K562 (cell line): ENCODE measurements at regions not wholly inside any gene's neighbourhood (a gene's known extent, or its start where the extent isn't known, plus 50 kb on each side); places are given as distances from the start of the nearest gene placed in this dataset.

Experiments
- HDGF ChIP-seq: fragments of 450-650 bp; IDR thresholded peaks from 2 replicates; pipeline ENCODE4 v1.6.1; 2016
- LARP7 ChIP-seq: fragments of 450-650 bp; IDR thresholded peaks from 2 replicates; pipeline ENCODE4 v1.6.1; 2016
- LCOR ChIP-seq: sonication (generic); formaldehyde crosslinking; IDR thresholded peaks from 2 replicates; pipeline ENCODE4 v1.8.0; 2022; ENCODE audit warnings: mild to moderate bottlenecking, missing genetic modification reagents
- OTX1 ChIP-seq: fragments of 450-650 bp; formaldehyde crosslinking; IDR thresholded peaks from 2 replicates; pipeline ENCODE4 v1.4.0; 2022; ENCODE audit warnings: mild to moderate bottlenecking
- PTRF ChIP-seq: fragments of 450-650 bp; IDR thresholded peaks from 2 replicates; pipeline ENCODE4 v1.6.1; 2016; ENCODE audit warnings: mild to moderate bottlenecking, missing genetic modification characterization, missing compliant biosample characterization
- ZC3H8 ChIP-seq: fragments of 450-650 bp; IDR thresholded peaks from 2 replicates; pipeline ENCODE4 v1.6.1; 2017
- ZNF232 ChIP-seq: sonication (generic); formaldehyde crosslinking; IDR thresholded peaks from 2 replicates; pipeline ENCODE4 v1.8.0; 2022; ENCODE audit warnings: mild to moderate bottlenecking, missing genetic modification reagents
- ZNF75A ChIP-seq: fragments of 450-650 bp; formaldehyde crosslinking; IDR thresholded peaks from 2 replicates; pipeline ENCODE4 v1.4.0; 2020; ENCODE audit warnings: mild to moderate bottlenecking
- TF ChIP-seq, protein P1 (sequence below): fragments of 200-400 bp; formaldehyde crosslinking; IDR thresholded peaks from 2 replicates; pipeline ENCODE4 v1.6.1; 2017; ENCODE audit warnings: mild to moderate bottlenecking, low read depth, low read length, moderate library complexity
- TF ChIP-seq, protein P2 (sequence below): fragments of 250-450 bp; sonication (Bioruptor Pico); IDR thresholded peaks from 2 replicates; pipeline ENCODE4 v1.5.0; 2021; ENCODE audit warnings: mild to moderate bottlenecking, moderate library complexity

DNA sequence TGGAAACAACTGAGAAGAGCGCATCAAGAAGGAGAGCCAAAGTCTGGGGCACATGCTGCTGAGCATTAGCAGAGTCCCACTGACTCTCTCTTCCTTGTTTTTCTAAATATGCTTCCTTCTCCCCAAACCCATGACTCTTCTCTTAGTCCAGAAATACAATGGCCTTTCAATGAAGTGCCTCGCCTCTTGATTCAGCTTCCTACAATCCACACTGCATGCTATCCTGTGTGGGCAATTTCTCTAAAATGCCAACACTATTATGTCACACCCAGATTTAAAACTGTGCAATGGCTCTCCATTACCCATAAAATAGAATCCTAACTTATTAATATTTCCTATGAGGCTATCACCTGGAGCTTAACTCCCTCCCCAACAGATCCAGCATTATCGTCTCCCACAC lies 198.6 kb downstream of the RPAP3 start (continued):
- TF ChIP-seq, protein P1, sequence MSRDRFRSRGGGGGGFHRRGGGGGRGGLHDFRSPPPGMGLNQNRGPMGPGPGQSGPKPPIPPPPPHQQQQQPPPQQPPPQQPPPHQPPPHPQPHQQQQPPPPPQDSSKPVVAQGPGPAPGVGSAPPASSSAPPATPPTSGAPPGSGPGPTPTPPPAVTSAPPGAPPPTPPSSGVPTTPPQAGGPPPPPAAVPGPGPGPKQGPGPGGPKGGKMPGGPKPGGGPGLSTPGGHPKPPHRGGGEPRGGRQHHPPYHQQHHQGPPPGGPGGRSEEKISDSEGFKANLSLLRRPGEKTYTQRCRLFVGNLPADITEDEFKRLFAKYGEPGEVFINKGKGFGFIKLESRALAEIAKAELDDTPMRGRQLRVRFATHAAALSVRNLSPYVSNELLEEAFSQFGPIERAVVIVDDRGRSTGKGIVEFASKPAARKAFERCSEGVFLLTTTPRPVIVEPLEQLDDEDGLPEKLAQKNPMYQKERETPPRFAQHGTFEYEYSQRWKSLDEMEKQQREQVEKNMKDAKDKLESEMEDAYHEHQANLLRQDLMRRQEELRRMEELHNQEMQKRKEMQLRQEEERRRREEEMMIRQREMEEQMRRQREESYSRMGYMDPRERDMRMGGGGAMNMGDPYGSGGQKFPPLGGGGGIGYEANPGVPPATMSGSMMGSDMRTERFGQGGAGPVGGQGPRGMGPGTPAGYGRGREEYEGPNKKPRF, result no peak
- TF ChIP-seq ZNF75A (CRISPR knock-in tag), result no peak
- TF ChIP-seq, protein P2, sequence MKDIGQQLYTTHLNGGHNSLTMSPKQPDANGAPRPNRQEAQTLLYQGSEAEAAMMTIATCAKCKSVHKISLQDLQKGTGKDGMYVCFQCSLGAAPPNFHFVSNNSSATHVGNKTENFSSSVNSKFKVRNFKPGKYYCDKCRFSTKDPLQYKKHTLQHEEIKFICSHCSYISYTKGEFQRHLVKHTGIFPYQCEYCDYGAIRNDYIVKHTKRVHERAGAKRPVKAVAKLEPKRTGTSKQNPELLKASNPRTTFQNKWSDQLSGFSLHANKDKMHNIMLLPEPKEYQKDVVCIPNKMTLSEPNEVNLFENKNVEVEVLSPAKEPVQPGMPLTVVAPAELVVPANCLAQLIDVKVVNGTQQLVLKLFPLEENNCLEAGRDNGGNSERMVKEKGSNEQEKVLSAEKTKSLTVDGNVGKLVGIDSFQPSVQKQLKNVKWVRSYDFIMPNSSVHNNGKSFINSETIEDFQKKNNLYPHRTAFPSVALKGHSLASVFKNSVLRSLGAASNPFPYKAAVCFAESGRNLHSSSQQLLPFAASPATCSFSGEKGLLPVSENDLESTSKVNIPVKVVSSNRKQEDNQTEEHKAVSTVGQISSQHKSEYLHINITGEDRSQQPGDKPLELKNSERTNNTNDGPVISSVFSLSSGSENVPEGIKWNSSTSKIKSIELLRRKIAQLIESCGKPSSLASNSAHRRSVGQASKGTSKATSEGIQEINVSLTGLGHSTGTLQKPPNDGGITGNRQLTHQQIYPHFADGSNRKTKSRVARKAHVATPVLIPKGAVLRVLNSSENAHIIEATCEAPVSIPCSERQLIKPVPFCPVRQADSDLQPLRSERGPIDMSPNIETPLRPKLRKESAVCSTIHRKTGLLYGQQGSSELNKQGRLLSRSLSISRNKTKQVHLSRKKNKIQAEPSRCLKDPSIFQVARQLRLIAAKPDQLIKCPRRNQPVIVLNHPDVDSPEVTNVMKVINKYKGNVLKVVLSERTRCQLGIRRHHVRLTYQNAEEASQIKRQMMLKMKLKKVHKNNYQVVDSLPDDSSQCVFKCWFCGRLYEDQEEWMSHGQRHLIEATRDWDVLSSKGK (CRISPR knock-in tag), result no peak
- no peak for TF ChIP-seq ZC3H8
- no peak for TF ChIP-seq ZNF232 (CRISPR knock-in tag)
- TF ChIP-seq PTRF (tag), result no peak
- no peak for TF ChIP-seq LARP7
- TF ChIP-seq OTX1 (CRISPR knock-in tag), result no peak
- TF ChIP-seq LCOR (CRISPR knock-in tag), result no peak
- no peak for TF ChIP-seq HDGF
- TF ChIP-seq, all 486 proteins: peak for 0
